HUDEP-2 (cell line): ENCODE measurements at regions not wholly inside any gene's neighbourhood (a gene's known extent, or its start where the extent isn't known, plus 50 kb on each side); places are given as distances from the start of the nearest gene placed in this dataset.

Experiments used
- DNase-seq, 76 experiments: peaks; one replicate each; lab custom pipeline; 2025; ENCODE audit not compliant: unreplicated experiment in 76 of 76; lab: John Stamatoyannopoulos, UW

GRCh38 chr7:156196649-156197048 lies 384.4 kb upstream of the SHH start:
- DNase-seq: no peak

GRCh38 chr7:156195276-156195675 lies 383.0 kb upstream of the SHH start:
- DNase-seq: no peak

- no peak for DNase-seq
Measured at GRCh38 chr7:156194813-156195212, 382.6 kb upstream of the SHH start.

- DNase-seq: no peak
Measured at GRCh38 chr7:156192921-156193320, 380.7 kb upstream of the SHH start.

- no peak for DNase-seq
Measured at GRCh38 chr7:156191090-156191489, 378.8 kb upstream of the SHH start.

GRCh38 chr7:156185076-156185475 lies 372.8 kb upstream of the SHH start:
- no peak for DNase-seq

- DNase-seq: no peak
Measured at GRCh38 chr7:156184164-156184563, 371.9 kb upstream of the SHH start.

- DNase-seq: no peak
Measured at GRCh38 chr7:156180451-156181229, 368.4 kb upstream of the SHH start.

- DNase-seq: no peak
Measured at GRCh38 chr7:156179872-156180390, 367.7 kb upstream of the SHH start.

- no peak for DNase-seq
Measured at GRCh38 chr7:156178857-156179256, 366.6 kb upstream of the SHH start.

- DNase-seq: no peak
Measured at GRCh38 chr7:156178214-156178613, 366.0 kb upstream of the SHH start.

GRCh38 chr7:156177422-156178055 lies 365.3 kb upstream of the SHH start:
- DNase-seq: no peak

- no peak for DNase-seq
Measured at GRCh38 chr7:156176039-156176438, 363.8 kb upstream of the SHH start.

GRCh38 chr7:156175003-156175402 lies 362.7 kb upstream of the SHH start:
- DNase-seq: no peak

GRCh38 chr7:156174428-156174827 lies 362.2 kb upstream of the SHH start:
- DNase-seq: no peak

- no peak for DNase-seq
Measured at GRCh38 chr7:156173748-156174353, 361.6 kb upstream of the SHH start.

GRCh38 chr7:156173346-156173745 lies 361.1 kb upstream of the SHH start:
- DNase-seq: no peak

GRCh38 chr7:156172638-156173037 lies 360.4 kb upstream of the SHH start:
- DNase-seq: no peak

GRCh38 chr7:156169474-156170370 lies 357.5 kb upstream of the SHH start:
- no peak for DNase-seq

GRCh38 chr7:156168434-156168833 lies 356.2 kb upstream of the SHH start:
- DNase-seq: no peak

GRCh38 chr7:156167987-156168386 lies 355.7 kb upstream of the SHH start:
- no peak for DNase-seq
